Body of pancreas (tissue), 4 donors: ENCODE measurements at regions not wholly inside any gene's neighbourhood (a gene's known extent, or its start where the extent isn't known, plus 50 kb on each side); places are given as distances from the start of the nearest gene placed in this dataset.

ENCODE experiments used
- CTCF ChIP-seq, 7 experiments: fragments of 450-650 bp in 4 of 7; fragments of 200-600 bp in 3 of 7; sonication (generic) in 3 of 7; IDR thresholded peaks; one replicate each; pipeline ENCODE4 v1.5.1; 2016 to 2019; ENCODE audit warnings: antibody characterized with exemption in 7 of 7
- POLR2A ChIP-seq, 3 donors: fragments of 450-650 bp; IDR thresholded peaks; one replicate each; pipeline ENCODE4 v1.6.1; 2016; ENCODE audit warnings: antibody characterized with exemption in 3 of 3, mild to moderate bottlenecking in 2 of 3

GRCh38 chr4:100935090-100935489, 412.2 kb downstream of the PPP3CA start:
- peak in 2 of 7 experiments; percentile 7 to 14 for TF ChIP-seq CTCF (IDR thresholded peaks at IDR 0.05)
- TF ChIP-seq POLR2A (IDR thresholded peaks at IDR 0.05) = no peak
